HG03442 (cell line): ENCODE measurements at regions not wholly inside any gene's neighbourhood (a gene's known extent, or its start where the extent isn't known, plus 50 kb on each side); places are given as distances from the start of the nearest gene placed in this dataset.
"Not testable (repeated sequence)": the region's sequence is repeated elsewhere in the genome, so short reads cannot be mapped to it uniquely, and the experiment has no call there.

Source experiments
- ATAC-seq: cut with Tn5 transposase; IDR thresholded peaks from one replicate; pipeline ENCODE4 v1.9.1; 2021; ENCODE audit warnings: mild to moderate bottlenecking, moderate library complexity; ENCODE audit not compliant: unreplicated experiment

- no peak for ATAC-seq
Measured at GRCh38 chr3:178203650-178204049, 332.6 kb upstream of the KCNMB2 start.

DNA sequence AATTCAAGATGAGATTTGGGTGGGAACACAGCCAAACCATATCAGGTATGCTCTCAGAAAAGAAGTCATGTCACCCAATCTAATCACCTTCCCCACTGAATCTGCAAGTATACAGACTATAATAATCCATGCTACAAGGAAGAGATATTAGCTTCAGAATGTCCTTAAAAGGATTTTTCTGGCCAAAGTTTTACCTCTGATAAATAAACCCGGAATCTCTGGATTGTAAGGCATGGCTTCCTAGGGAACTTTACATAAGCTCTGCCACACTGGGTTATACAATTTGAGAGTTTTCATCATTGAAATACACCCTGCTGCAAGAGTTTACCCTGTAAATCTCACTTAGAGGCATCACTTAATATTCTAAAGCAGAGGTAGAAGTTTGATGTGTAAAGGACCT is 330.5 kb upstream of the KCNMB2 start:
- ATAC-seq = no peak

- no peak for ATAC-seq
Measured at GRCh38 chr3:178206521-178206920, 329.7 kb upstream of the KCNMB2 start.

DNA sequence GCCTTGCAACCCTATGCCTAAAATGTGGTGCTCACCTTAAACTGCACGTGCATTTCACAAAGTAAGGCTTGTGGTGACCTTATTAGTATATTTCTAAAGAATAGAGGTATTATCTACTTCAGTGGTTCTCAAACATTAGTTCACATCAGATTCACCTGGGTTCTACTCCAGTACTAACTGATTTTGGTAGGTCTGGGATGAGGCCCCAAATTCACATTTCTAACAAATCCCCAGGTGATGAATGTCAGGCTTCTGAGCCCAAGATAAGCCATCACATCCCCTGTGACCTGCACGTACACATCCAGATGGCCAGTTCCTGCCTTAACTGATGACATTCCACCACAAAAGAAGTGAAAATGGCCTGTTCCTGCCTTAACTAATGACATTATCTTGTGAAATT is 329.1 kb upstream of the KCNMB2 start:
- not testable (repeated sequence) for ATAC-seq

GRCh38 chr3:178207627-178208026 is 328.6 kb upstream of the KCNMB2 start:
- ATAC-seq = not testable (repeated sequence)

- not testable (repeated sequence) for ATAC-seq
Measured at GRCh38 chr3:178209116-178209515, 327.1 kb upstream of the KCNMB2 start.

- ATAC-seq = not testable (repeated sequence)
Measured at GRCh38 chr3:178209618-178210017, 326.6 kb upstream of the KCNMB2 start.

DNA sequence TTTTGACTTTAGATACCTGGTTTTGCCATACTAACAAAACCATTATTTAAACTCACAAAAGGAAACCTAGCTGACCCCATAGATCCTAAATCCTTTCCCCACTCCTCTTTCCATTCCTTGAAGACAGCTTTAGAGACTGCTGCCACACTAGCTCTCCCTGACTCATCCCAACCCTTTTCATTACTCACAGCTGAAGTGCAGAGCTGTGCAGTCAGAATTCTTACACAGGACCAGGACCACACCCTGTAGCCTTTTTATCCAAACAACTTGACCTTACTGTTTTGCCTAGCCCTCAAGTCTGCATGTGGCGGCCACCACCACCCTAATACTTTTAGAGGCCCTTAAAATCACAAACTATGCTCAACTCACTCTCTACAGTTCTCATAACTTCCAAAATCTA is 325.1 kb upstream of the KCNMB2 start:
- ATAC-seq = not testable (repeated sequence)

DNA sequence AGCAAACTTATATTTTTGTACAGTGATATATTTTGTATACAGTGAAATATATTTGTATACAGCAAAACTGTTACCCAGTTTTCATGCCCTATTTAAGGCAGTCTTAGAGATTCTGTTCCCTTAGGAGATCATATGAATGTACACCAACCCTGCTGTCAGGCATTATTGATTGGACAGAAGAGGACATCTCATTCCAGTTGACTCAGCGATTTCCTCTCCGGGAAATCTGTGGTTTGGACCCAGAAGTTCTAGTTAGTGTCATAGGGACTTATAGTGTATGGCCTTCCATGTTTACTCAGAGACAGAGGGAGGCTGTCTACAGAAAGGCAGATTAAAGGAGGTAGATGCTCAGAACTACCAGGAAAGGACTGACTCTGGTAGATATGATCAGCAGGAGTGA is 318.8 kb upstream of the KCNMB2 start:
- no peak for ATAC-seq

DNA sequence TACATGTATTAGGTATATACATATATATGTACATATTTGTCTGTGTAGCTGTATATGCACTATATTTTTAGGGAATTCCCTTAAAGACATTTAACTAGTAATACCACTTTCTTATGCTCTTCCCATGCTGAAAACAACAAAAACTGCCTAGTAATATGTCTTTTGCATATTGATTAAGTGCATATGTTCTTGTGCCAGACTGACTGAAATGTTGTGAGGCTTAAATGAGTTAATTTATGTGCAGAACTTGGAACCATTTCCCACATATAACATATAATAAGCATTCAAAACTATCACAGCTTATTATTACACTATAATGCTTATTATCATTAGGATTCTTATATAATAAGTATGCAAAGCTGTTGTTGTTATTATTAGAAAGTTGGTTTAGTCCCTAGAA is 318.0 kb upstream of the KCNMB2 start:
- no peak for ATAC-seq

DNA sequence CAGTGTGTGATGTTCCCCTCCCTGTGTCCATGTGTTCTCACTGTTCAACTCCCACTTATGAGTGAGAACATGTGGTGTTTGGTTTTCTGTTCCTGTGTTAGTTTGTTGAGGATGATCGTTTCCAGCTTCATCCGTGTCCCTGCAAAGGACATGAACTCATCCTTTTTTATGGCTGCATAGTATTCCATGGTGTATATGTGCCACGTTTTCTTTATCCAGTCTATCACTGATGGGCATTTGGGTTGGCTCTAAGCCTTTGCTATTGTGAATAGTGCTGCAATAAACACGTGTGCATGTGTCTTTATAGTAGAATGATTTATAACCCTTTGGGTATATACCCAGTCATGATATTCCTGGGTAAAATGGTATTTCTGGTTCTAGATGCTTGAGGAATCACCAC is 316.6 kb upstream of the KCNMB2 start:
- not testable (repeated sequence) for ATAC-seq

GRCh38 chr3:178223876-178224275 is 312.4 kb upstream of the KCNMB2 start:
- no peak for ATAC-seq

DNA sequence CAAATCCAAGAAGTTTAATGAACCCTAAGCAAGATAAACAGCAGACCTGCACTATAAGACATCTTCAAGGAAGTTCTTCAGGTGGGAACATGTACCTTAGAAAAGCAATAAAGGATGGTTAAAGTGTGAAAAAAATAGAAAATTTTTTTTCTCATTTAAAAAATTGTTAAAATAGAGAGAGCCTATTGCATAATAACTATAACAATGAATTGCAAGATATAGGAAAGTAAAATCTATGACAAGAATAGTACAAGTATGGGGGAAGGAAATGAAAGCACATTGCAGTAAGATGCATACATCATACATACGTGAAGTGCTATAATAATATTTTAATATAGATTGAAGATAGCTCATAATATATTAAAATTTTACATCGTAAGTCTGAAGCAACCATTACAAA is 310.1 kb upstream of the KCNMB2 start:
- no peak for ATAC-seq

DNA sequence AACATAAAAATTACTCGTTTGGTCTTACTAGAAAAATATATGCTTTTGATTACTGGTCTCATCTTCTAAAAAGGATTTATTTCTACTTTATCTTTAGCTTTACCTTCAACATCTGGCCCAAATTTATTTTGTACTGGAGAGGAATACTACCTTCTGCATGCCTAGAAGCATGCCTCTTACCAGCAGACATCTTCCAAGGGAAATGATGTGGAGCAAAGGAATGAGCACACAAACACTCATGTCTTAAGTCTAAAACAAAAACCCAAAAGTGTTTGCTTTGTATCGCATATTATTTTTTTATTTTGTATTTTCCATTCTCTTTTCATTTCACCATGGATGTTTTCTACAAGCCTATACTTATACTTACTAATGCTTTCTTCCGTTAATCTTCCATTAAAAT is 304.6 kb upstream of the KCNMB2 start:
- no peak for ATAC-seq

GRCh38 chr3:178233371-178234071 is 302.7 kb upstream of the KCNMB2 start:
- ATAC-seq = no peak

DNA sequence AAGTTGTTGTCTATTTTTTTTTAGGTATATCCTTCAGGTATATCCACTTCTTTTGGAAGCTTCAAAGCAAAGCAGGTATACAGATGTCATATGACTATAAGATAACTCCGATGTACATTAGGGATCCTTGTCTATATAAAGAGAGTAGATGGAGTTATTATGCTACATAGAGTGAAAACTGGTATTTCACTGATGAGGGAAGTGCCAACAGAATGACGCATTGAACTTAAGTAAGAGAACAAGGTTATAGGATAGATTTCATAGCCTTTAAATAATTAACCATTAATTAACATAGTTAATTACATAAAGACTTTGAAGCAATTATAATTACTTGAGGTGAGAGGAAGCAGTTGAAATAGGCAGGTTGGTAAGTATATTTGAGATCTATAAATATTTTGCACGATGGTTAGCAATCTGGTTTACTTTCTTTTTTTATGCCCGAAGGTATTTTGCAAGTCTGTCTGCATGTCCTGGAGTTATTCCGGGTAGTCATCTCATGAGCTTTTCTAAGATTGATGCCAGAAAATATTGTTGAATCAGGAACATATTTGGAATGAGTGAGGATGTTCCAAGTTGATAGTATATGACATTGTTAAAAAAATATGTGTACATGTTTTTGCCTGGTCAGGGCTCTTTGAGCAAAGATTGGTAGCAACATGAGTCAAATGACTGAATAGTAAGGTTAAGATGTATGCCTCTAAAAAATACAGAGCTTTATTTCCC is 299.5 kb upstream of the KCNMB2 start:
- no peak for ATAC-seq

DNA sequence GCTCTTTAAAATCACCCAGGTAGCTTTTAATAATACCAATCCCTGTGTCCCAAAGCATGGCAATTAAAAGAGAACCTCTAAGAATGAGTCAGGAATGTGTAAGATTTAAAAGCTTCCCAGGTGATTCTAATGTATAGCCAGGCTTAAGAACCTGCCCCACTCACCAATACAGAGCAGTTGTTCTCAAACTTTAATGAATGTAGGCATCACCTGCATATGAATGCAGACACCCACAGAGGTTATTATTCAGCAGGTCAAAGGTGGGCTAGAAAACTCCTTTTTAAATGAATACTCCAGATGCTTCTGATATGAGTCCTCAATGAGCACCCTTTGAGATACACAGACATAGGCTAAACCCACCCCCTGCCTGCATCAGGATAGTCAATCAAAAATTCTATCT is 298.1 kb upstream of the KCNMB2 start:
- no peak for ATAC-seq

DNA sequence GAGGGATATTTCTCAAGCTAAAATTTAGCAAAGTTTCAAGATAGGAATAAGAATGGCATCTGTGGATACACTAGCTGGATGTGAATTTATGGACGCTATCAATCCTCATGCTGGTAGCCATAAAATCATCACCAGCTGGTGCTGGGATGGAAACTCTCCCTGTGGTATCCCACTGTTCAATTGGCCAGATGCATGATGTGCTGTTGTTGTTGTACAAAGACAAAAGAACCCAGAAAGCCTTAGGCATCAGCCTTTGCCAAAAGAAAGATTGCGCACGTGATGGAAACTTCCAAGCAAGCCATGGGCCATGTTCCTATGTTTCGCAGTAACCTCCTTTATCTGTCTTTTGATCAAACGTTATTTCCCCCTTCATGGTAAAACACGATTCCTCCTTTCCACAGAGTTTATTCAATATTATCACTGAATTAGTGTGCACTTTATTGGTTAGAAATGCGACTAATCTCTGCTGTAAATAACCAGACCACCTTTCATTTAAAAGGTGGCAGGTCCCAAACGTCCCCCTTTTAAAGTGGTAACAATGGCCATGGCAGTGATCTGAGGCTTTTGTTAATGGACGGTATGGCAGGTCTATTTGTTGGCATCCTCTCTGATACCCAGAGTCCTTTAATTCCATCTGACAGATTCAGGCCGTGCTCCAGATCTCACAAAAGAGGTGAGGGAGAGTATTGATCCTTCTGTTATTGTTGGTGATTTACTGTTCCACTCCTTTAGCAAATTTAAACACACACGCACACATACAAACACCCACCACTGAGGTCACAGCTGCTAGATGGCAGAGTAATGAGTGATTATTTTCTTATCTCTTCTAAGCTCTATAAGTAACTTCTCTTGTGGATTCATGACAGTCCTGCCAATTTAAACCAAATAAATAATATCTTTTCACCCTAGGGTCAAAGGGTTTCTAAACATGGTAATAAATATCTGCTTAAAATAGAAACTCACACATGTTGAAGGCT is 291.2 kb upstream of the KCNMB2 start:
- no peak for ATAC-seq

GRCh38 chr3:178246004-178246403 is 290.2 kb upstream of the KCNMB2 start:
- ATAC-seq = no peak

DNA sequence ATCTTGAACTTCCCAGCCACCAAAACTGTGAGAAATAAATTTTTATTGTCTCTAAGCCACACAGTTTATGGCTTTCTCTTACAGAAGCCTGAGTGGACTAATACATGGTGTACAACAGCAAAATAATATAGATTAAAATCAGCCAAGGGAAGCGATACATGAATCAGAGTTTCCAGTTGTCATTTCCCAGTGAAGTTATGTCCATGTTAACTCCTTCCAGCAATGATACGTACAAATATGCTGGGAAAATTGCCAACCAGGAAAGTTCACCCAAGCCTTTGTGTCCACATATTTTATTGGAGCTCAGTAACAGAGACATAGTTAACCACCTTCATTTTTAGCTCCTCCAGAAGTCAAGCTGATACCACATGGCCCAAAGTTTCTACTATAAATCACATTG is 280.9 kb upstream of the KCNMB2 start:
- ATAC-seq = no peak

- no peak for ATAC-seq
Measured at GRCh38 chr3:178257491-178257890, 278.7 kb upstream of the KCNMB2 start.
